Loucy (cell line): ENCODE measurements at regions not wholly inside any gene's neighbourhood (a gene's known extent, or its start where the extent isn't known, plus 50 kb on each side); places are given as distances from the start of the nearest gene placed in this dataset.

ENCODE experiments used
- H2AFZ ChIP-seq: fragments of 200-600 bp; sonication (generic); 2 replicates; pipeline ENCODE4 v1.6.0; 2016; ENCODE audit warnings: antibody characterized with exemption, mild to moderate bottlenecking, low read length, moderate library complexity
- H3F3A ChIP-seq: fragments of 200-600 bp; 2 replicates; pipeline ENCODE4 v1.6.0; 2016; ENCODE audit warnings: antibody characterized with exemption, low read depth, mild to moderate bottlenecking
- H3K27me3 ChIP-seq: fragments of 200-600 bp; sonication (generic); 2 replicates; pipeline ENCODE4 v1.6.1; 2014; ENCODE audit warnings: low read length, mild to moderate bottlenecking; ENCODE audit not compliant: insufficient read depth, poor library complexity, severe bottlenecking
- H3K36me3 ChIP-seq: fragments of 200-600 bp; sonication (generic); 2 replicates; pipeline ENCODE4 v1.6.1; 2016; ENCODE audit warnings: low read length; ENCODE audit not compliant: insufficient read depth
- H3K4me1 ChIP-seq: fragments of 200-600 bp; sonication (generic); 2 replicates; pipeline ENCODE4 v1.5.1; 2014; ENCODE audit warnings: low read length, mild to moderate bottlenecking; ENCODE audit not compliant: insufficient read depth, poor library complexity, severe bottlenecking
- H3K4me2 ChIP-seq: fragments of 200-600 bp; sonication (generic); 2 replicates; pipeline ENCODE4 v1.6.0; 2014; ENCODE audit warnings: antibody characterized with exemption, low read length, low read depth, mild to moderate bottlenecking; ENCODE audit not compliant: poor library complexity, severe bottlenecking
- H3K4me3 ChIP-seq: fragments of 200-600 bp; sonication (generic); 2 replicates; pipeline ENCODE4 v1.5.1; 2014; ENCODE audit warnings: low read length, mild to moderate bottlenecking, mixed read lengths; ENCODE audit not compliant: poor library complexity, severe bottlenecking
- H3K79me2 ChIP-seq: fragments of 200-600 bp; sonication (generic); 2 replicates; pipeline ENCODE4 v1.6.1; 2014; ENCODE audit warnings: low read length; ENCODE audit not compliant: insufficient read depth
- H3K9ac ChIP-seq: fragments of 200-600 bp; sonication (generic); 2 replicates; pipeline ENCODE4 v1.6.0; 2014; ENCODE audit warnings: mild to moderate bottlenecking, low read depth, low read length, moderate library complexity; ENCODE audit not compliant: poor library complexity, severe bottlenecking
- H3K9me2 ChIP-seq: fragments of 200-600 bp; sonication (generic); replicated peaks from 2 replicates; pipeline ENCODE4 v1.6.1; 2016; ENCODE audit warnings: low read depth, low read length, mixed read lengths
- H3K9me3 ChIP-seq: fragments of 200-600 bp; sonication (generic); 2 replicates; pipeline ENCODE4 v1.6.1; 2014; ENCODE audit warnings: mild to moderate bottlenecking, antibody characterized with exemption, low read length, low read depth; ENCODE audit not compliant: insufficient read depth
- H4K20me1 ChIP-seq: fragments of 200-600 bp; sonication (generic); 2 replicates; pipeline ENCODE4 v1.6.0; 2014; ENCODE audit warnings: antibody characterized with exemption, low read length, mild to moderate bottlenecking; ENCODE audit not compliant: insufficient read depth, poor library complexity, severe bottlenecking
- CTCF ChIP-seq: fragments of 200-600 bp; sonication (generic); conservative IDR thresholded peaks from 2 replicates; pipeline ENCODE4 v1.5.1; 2014; ENCODE audit warnings: mild to moderate bottlenecking, antibody characterized with exemption, low read length
- EZH2phosphoT487 ChIP-seq: fragments of 200-600 bp; IDR thresholded peaks from 2 replicates; pipeline ENCODE4 v1.6.1; 2018; ENCODE audit warnings: antibody characterized with exemption, mild to moderate bottlenecking, moderate library complexity, borderline replicate concordance

GRCh38 chr7:22027475-22027874, 81.8 kb upstream of the CDCA7L start:
- TF ChIP-seq EZH2phosphoT487 (no peak), CTCF (no peak)
- no peaks in the 10 kb centered on the region for H3K36me3 ChIP-seq
- peak overlapping the region; percentile 46 for H3K4me2 ChIP-seq

GRCh38 chr7:22025983-22026382, 80.3 kb upstream of the CDCA7L start:
- Histone ChIP-seq H3K4me1 (peaks cover 23% of the 10 kb centered on the region), H3K79me2 (no peaks in the 10 kb centered on the region), H3K9ac (no peak overlapping the region), H3F3A (no peaks in the 10 kb centered on the region), H3K27me3 (no peaks in the 10 kb centered on the region), H3K9me3 (no peaks in the 10 kb centered on the region), H3K4me3 (no peak overlapping the region), H3K9me2 (no peaks in the 10 kb centered on the region), H3K36me3 (no peaks in the 10 kb centered on the region), H4K20me1 (no peaks in the 10 kb centered on the region), H2AFZ (no peak overlapping the region), H3K4me2 (no peak overlapping the region)
- TF ChIP-seq EZH2phosphoT487: no peak

More at GRCh38 chr7:22027475-22027874, 81.8 kb upstream of the CDCA7L start:
- Histone ChIP-seq H3K4me3 (no peak overlapping the region), H4K20me1 (no peaks in the 10 kb centered on the region), H3K27me3 (no peaks in the 10 kb centered on the region), H3K79me2 (no peaks in the 10 kb centered on the region), H2AFZ (no peak overlapping the region), H3K4me1 (peaks cover 23% of the 10 kb centered on the region), H3K9ac (no peak overlapping the region), H3F3A (no peaks in the 10 kb centered on the region), H3K9me2 (no peaks in the 10 kb centered on the region), H3K9me3 (no peaks in the 10 kb centered on the region)

- Histone ChIP-seq H3K27me3 (no peaks in the 10 kb centered on the region), H3K9ac (no peak overlapping the region), H2AFZ (no peak overlapping the region), H3F3A (no peaks in the 10 kb centered on the region), H4K20me1 (no peaks in the 10 kb centered on the region), H3K36me3 (no peaks in the 10 kb centered on the region), H3K9me2 (no peaks in the 10 kb centered on the region), H3K9me3 (no peaks in the 10 kb centered on the region), H3K4me1 (peaks cover 23% of the 10 kb centered on the region), H3K4me2 (no peak overlapping the region), H3K79me2 (no peaks in the 10 kb centered on the region), H3K4me3 (no peak overlapping the region)
- no peak for TF ChIP-seq EZH2phosphoT487
- TF ChIP-seq CTCF: no peak
Measured at GRCh38 chr7:22025075-22025474, 79.4 kb upstream of the CDCA7L start.

- H2AFZ ChIP-seq: no peak overlapping the region
- H3K27me3 ChIP-seq: no peaks in the 10 kb centered on the region
- TF ChIP-seq CTCF: no peak
- TF ChIP-seq EZH2phosphoT487: no peak
- H3K4me3 ChIP-seq: no peak overlapping the region
- H4K20me1 ChIP-seq: no peaks in the 10 kb centered on the region
- H3K4me1 ChIP-seq: no peaks in the 10 kb centered on the region
- no peaks in the 10 kb centered on the region for H3K9me3 ChIP-seq
- H3F3A ChIP-seq: no peaks in the 10 kb centered on the region
- H3K9ac ChIP-seq: no peak overlapping the region
- H3K79me2 ChIP-seq: no peaks in the 10 kb centered on the region
- H3K9me2 ChIP-seq: no peaks in the 10 kb centered on the region
- H3K36me3 ChIP-seq: no peaks in the 10 kb centered on the region
- no peak overlapping the region for H3K4me2 ChIP-seq
Measured at GRCh38 chr7:22019931-22020330, 74.2 kb upstream of the CDCA7L start.
